Stimulated activated CD8-positive, alpha-beta memory T cell treated with anti-CD3 and anti-CD28 coated beads, Interleukin-2, amount 100 ng/mL, for 1 hour (primary cell): ENCODE measurements at regions not wholly inside any gene's neighbourhood (a gene's known extent, or its start where the extent isn't known, plus 50 kb on each side); places are given as distances from the start of the nearest gene placed in this dataset.

Source experiments
- DNase-seq, 2 donors: peaks; one replicate each; pipeline ENCODE4 v3.0.0-alpha.2; 2020; ENCODE audit warnings: low read depth in 2 of 2

GRCh38 chr16:85457366-85457765, 155.8 kb upstream of the GSE1 start:
- DNase-seq: no peak

GRCh38 chr16:85458968-85459367, 154.2 kb upstream of the GSE1 start:
- no peak for DNase-seq

- DNase-seq: no peak
Measured at GRCh38 chr16:85459529-85460251, 153.4 kb upstream of the GSE1 start.

GRCh38 chr16:85460252-85461021, 152.7 kb upstream of the GSE1 start:
- DNase-seq: no peak

GRCh38 chr16:85461022-85461813, 151.9 kb upstream of the GSE1 start:
- DNase-seq: no peak

- no peak for DNase-seq
Measured at GRCh38 chr16:85461814-85462713, 151.1 kb upstream of the GSE1 start.

GRCh38 chr16:85462714-85463611, 150.2 kb upstream of the GSE1 start:
- DNase-seq: no peak

GRCh38 chr16:85463672-85464382, 149.3 kb upstream of the GSE1 start:
- no peak for DNase-seq

- DNase-seq: no peak
Measured at GRCh38 chr16:85464383-85465305, 148.5 kb upstream of the GSE1 start.

- no peak for DNase-seq
Measured at GRCh38 chr16:85465328-85466303, 147.5 kb upstream of the GSE1 start.

- no peak for DNase-seq
Measured at GRCh38 chr16:85466304-85466700, 146.8 kb upstream of the GSE1 start.

- DNase-seq: no peak
Measured at GRCh38 chr16:85466989-85467388, 146.1 kb upstream of the GSE1 start.

- DNase-seq: no peak
Measured at GRCh38 chr16:85469929-85470590, 143.1 kb upstream of the GSE1 start.

GRCh38 chr16:85470873-85471272, 142.2 kb upstream of the GSE1 start:
- DNase-seq: no peak

- no peak for DNase-seq
Measured at GRCh38 chr16:85471469-85472431, 141.4 kb upstream of the GSE1 start.

- no peak for DNase-seq
Measured at GRCh38 chr16:85472514-85472913, 140.6 kb upstream of the GSE1 start.
